Mammary epithelial cell (primary cell): ENCODE measurements at regions not wholly inside any gene's neighbourhood (a gene's known extent, or its start where the extent isn't known, plus 50 kb on each side); places are given as distances from the start of the nearest gene placed in this dataset.

ENCODE experiments used
- CTCF ChIP-seq, 2 donors: IDR thresholded peaks in 1 of 2; conservative IDR thresholded peaks in 1 of 2; 2 replicates each; pipeline ENCODE4 v1.5.1; 2011 to 2012; ENCODE audit warnings: inconsistent platforms in 2 of 2, low read length in 2 of 2, mild to moderate bottlenecking in 2 of 2, control low read depth in 1 of 2, low read depth in 1 of 2; ENCODE audit not compliant: insufficient read depth in 1 of 2; ENCODE audit errors: extremely low read depth in 1 of 2
- EZH2 ChIP-seq: IDR thresholded peaks from 2 replicates; pipeline ENCODE4 v1.6.1; 2012; ENCODE audit warnings: low read length, inconsistent platforms, borderline replicate concordance

- TF ChIP-seq CTCF (conservative IDR thresholded peaks at IDR 0.05 in 1 of 2, IDR thresholded peaks at IDR 0.05 in 1 of 2; ENCODE audit: extremely low read depth in 1 of 2, insufficient read depth in 1 of 2, low read depth in 1 of 2, low read length in 2 of 2) (no peak), EZH2 (no peak)
Observed at GRCh38 chr4:34422472-34423175, 1821.7 kb downstream of the ARAP2 start.
